Hepatocyte (in vitro differentiated cells): ENCODE measurements at regions not wholly inside any gene's neighbourhood (a gene's known extent, or its start where the extent isn't known, plus 50 kb on each side); places are given as distances from the start of the nearest gene placed in this dataset.

Experiments
- DNase-seq: peaks from one replicate; pipeline ENCODE4 v3.0.0-alpha.2; 2016; ENCODE audit warnings: low spot score
- H2AFZ ChIP-seq: fragments of 200-600 bp; sonication (generic); 2 replicates; pipeline ENCODE4 v1.6.0; 2016; ENCODE audit warnings: antibody characterized with exemption, mild to moderate bottlenecking
- H3K27ac ChIP-seq: fragments of 200-600 bp; sonication (generic); 2 replicates; pipeline ENCODE4 v1.5.1; 2016; ENCODE audit warnings: mild to moderate bottlenecking
- H3K27me3 ChIP-seq: fragments of 200-600 bp; sonication (generic); 2 replicates; pipeline ENCODE4 v1.6.1; 2016
- H3K36me3 ChIP-seq: fragments of 200-600 bp; sonication (generic); replicated peaks from 2 replicates; pipeline ENCODE4 v1.5.1; 2016; ENCODE audit warnings: low read depth; ENCODE audit not compliant: insufficient read depth
- H3K4me1 ChIP-seq: fragments of 200-600 bp; sonication (generic); 2 replicates; pipeline ENCODE4 v1.5.1; 2016; ENCODE audit warnings: mild to moderate bottlenecking, moderate library complexity; ENCODE audit not compliant: insufficient read depth
- H3K4me2 ChIP-seq: fragments of 200-600 bp; sonication (generic); 2 replicates; pipeline ENCODE4 v1.6.0; 2016
- H3K4me3 ChIP-seq: fragments of 200-600 bp; sonication (generic); 2 replicates; pipeline ENCODE4 v1.5.1; 2016; ENCODE audit warnings: mild to moderate bottlenecking
- H3K79me2 ChIP-seq: fragments of 200-600 bp; sonication (generic); 2 replicates; pipeline ENCODE4 v1.6.0; 2017; ENCODE audit warnings: mild to moderate bottlenecking
- H3K9me2 ChIP-seq: fragments of 200-600 bp; sonication (generic); replicated peaks from 2 replicates; pipeline ENCODE4 v1.6.0; 2017; ENCODE audit warnings: mild to moderate bottlenecking; ENCODE audit not compliant: insufficient read depth
- H3K9me3 ChIP-seq: fragments of 200-600 bp; sonication (generic); 2 replicates; pipeline ENCODE4 v1.5.1; 2016; ENCODE audit warnings: low read depth, mild to moderate bottlenecking
- H4K20me1 ChIP-seq: fragments of 200-600 bp; sonication (generic); 2 replicates; pipeline ENCODE4 v1.6.0; 2016; ENCODE audit warnings: mild to moderate bottlenecking; ENCODE audit not compliant: insufficient read depth, poor library complexity, severe bottlenecking
- EZH2 ChIP-seq: fragments of 200-600 bp; sonication (generic); IDR thresholded peaks from 2 replicates; pipeline ENCODE4 v1.6.1; 2016; ENCODE audit warnings: antibody characterized with exemption, mild to moderate bottlenecking, borderline replicate concordance
- EZH2phosphoT487 ChIP-seq: fragments of 200-600 bp; sonication (generic); IDR thresholded peaks from one replicate; pipeline ENCODE4 v1.6.1; 2018; ENCODE audit warnings: antibody characterized with exemption, mild to moderate bottlenecking, low read depth, moderate library complexity; ENCODE audit not compliant: unreplicated experiment, severe bottlenecking
- WGBS: methylation state at CpG from one replicate; pipeline ENCODE4 v1.1.6; 2016; ENCODE audit warnings: low lambda C conversion rate; ENCODE audit errors: missing lambda C conversion rate; 5-methylcytosine and 5-hydroxymethylcytosine counted together
- TF ChIP-seq, protein P1 (sequence below): fragments of 200-600 bp; sonication (generic); IDR thresholded peaks from 2 replicates; pipeline ENCODE4 v1.5.1; 2016; ENCODE audit warnings: antibody characterized with exemption, mild to moderate bottlenecking; ENCODE audit not compliant: poor library complexity

DNA sequence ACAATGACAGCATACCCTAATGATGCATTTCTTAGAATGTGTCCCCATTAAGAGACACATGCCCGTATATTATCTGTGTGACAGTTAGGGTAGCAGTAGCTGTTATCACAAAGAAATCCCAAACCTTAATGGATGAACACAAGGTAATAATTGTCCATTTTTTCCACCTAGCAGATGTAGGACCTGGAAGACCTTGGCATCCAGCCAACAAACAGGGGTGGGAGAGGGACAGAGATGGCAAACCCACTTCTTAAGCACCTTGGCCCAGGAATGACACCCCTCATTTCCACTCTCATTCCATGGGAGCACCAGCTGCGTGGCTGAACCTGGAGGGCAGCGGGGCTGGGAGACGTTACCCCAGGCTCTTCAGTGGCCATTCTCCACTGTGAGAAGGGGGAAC lies 679.0 kb downstream of the AACS start:
- TF ChIP-seq EZH2phosphoT487, result no peak
- no peak for TF ChIP-seq EZH2
- TF ChIP-seq, protein P1, sequence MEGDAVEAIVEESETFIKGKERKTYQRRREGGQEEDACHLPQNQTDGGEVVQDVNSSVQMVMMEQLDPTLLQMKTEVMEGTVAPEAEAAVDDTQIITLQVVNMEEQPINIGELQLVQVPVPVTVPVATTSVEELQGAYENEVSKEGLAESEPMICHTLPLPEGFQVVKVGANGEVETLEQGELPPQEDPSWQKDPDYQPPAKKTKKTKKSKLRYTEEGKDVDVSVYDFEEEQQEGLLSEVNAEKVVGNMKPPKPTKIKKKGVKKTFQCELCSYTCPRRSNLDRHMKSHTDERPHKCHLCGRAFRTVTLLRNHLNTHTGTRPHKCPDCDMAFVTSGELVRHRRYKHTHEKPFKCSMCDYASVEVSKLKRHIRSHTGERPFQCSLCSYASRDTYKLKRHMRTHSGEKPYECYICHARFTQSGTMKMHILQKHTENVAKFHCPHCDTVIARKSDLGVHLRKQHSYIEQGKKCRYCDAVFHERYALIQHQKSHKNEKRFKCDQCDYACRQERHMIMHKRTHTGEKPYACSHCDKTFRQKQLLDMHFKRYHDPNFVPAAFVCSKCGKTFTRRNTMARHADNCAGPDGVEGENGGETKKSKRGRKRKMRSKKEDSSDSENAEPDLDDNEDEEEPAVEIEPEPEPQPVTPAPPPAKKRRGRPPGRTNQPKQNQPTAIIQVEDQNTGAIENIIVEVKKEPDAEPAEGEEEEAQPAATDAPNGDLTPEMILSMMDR, result no peak
- Histone ChIP-seq H3K4me1 (no peaks in the 10 kb centered on the region), H4K20me1 (no peaks in the 10 kb centered on the region), H3K4me3 (no peak overlapping the region), H3K27ac (no peak overlapping the region), H2AFZ (no peak overlapping the region), H3K36me3 (no peaks in the 10 kb centered on the region), H3K27me3 (no peaks in the 10 kb centered on the region), H3K79me2 (no peaks in the 10 kb centered on the region), H3K9me2 (no peaks in the 10 kb centered on the region), H3K9me3 (no peaks in the 10 kb centered on the region), H3K4me2 (no peak overlapping the region)
- 92% methylated on average over 4 of the region's 4 CpGs for WGBS
- DNase-seq, result no peak

DNA sequence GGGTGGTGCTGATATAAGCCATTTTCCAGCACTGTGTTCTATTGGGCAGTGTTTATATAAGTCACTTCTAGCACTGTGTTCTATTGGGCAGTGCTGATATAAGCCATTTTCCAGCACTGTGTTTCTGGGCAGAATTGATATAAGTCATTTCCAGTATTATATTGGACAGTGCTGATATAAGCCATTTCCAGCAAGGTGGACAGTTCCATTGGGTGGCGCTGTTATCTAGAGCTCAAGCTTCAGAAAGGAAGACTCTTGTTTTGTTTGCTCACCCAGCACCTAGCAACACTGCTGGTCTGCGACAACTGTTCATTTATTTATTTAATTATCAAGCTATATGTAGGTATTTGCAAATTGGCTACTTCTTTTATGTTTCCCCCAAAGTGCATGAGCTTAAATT lies 690.3 kb downstream of the AACS start:
- H3K4me1 ChIP-seq, result no peaks in the 10 kb centered on the region
- WGBS, result 58% methylated on average over 2 of the region's 2 CpGs
- no peaks in the 10 kb centered on the region for H3K27me3 ChIP-seq
- H3K4me2 ChIP-seq, result no peak overlapping the region
- no peaks in the 10 kb centered on the region for H3K79me2 ChIP-seq
- no peaks in the 10 kb centered on the region for H3K36me3 ChIP-seq
- no peaks in the 10 kb centered on the region for H3K9me2 ChIP-seq
- no peak overlapping the region for H2AFZ ChIP-seq
- no peak for DNase-seq
- no peaks in the 10 kb centered on the region for H4K20me1 ChIP-seq
- H3K27ac ChIP-seq, result no peak overlapping the region
- no peaks in the 10 kb centered on the region for H3K9me3 ChIP-seq
- TF ChIP-seq EZH2phosphoT487, result no peak
- TF ChIP-seq, protein P1, result no peak
- no peak overlapping the region for H3K4me3 ChIP-seq

DNA sequence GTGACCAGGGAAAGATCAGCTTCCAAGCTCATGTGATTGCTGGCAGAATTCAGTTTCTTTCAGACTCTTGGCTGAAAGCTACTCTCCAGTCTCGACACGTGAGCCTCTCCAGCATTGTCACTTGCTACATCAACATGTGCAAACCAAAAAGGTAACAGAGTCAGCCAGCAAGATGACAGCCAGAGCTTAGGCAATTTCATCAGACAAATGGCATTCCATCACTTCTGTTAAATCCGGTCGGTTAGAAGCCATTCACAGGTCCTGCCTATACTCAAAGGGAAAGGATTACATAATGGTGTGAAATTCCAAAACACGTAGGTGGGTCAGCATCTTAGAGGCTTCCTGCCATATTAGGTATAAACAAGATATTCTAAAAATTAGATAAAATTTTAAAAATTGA lies 700.9 kb downstream of the AACS start:
- no peak for TF ChIP-seq EZH2phosphoT487
- no peak for TF ChIP-seq EZH2
- TF ChIP-seq, protein P1, result no peak
- Histone ChIP-seq H4K20me1 (no peaks in the 10 kb centered on the region), H3K4me2 (no peak overlapping the region), H3K4me1 (no peaks in the 10 kb centered on the region), H3K27ac (no peak overlapping the region), H3K79me2 (no peaks in the 10 kb centered on the region), H3K9me3 (no peaks in the 10 kb centered on the region), H2AFZ (no peak overlapping the region), H3K9me2 (no peaks in the 10 kb centered on the region), H3K4me3 (no peak overlapping the region), H3K27me3 (no peaks in the 10 kb centered on the region), H3K36me3 (no peaks in the 10 kb centered on the region)
- no peak for DNase-seq
- 65% methylated on average over 5 of the region's 5 CpGs for WGBS

DNA sequence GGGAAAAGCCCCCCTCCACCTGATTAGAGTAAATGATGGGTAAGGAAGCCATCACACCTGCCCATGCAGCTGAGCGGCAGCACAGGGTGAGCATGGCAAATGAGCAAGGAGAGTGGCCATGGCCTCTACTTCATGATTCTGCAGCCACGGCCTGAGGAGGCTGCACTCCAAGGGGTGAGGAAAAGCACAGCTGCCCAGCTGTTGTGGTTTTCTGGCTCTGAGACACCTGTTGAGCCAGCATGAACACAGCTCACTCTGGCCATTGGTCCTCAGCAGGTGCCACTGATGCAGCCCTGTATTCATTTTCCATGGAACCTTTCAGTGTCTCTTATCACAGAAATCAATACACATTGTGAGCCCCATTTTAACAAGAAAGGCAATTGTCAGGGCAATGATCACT lies 707.2 kb downstream of the AACS start:
- Histone ChIP-seq H4K20me1 (no peaks in the 10 kb centered on the region), H3K4me1 (no peaks in the 10 kb centered on the region), H3K9me2 (no peaks in the 10 kb centered on the region), H3K36me3 (no peaks in the 10 kb centered on the region), H2AFZ (no peak overlapping the region), H3K79me2 (no peaks in the 10 kb centered on the region), H3K27ac (no peak overlapping the region), H3K27me3 (no peaks in the 10 kb centered on the region), H3K4me3 (no peak overlapping the region), H3K4me2 (no peak overlapping the region), H3K9me3 (no peaks in the 10 kb centered on the region)
- no peak for TF ChIP-seq EZH2
- TF ChIP-seq, protein P1, result no peak
- TF ChIP-seq EZH2phosphoT487, result no peak
- DNase-seq, result no peak
- 96% methylated on average over 2 of the region's 2 CpGs for WGBS
